ENCODE measurements at regions not wholly inside any gene's neighbourhood (a gene's known extent, or its start where the extent isn't known, plus 50 kb on each side); places are given as distances from the start of the nearest gene placed in this dataset.

- Histone ChIP-seq H3K27me3 (ENCODE audit: control insufficient read depth in 1 of 2, insufficient read depth in 2 of 2, low read length in 2 of 2) (no peaks in the 10 kb centered on the region), H3K36me3 (ENCODE audit: insufficient read depth, low read length) (no peaks in the 10 kb centered on the region), H3K4me1 (ENCODE audit: insufficient read depth, low read length) (no peaks in the 10 kb centered on the region), H3K9me3 (ENCODE audit: control insufficient read depth in 1 of 2, insufficient read depth in 1 of 2, low read length in 2 of 2) (no peaks in the 10 kb centered on the region), H3K4me3 (ENCODE audit: low read length) (no peak overlapping the region), H3K27ac (ENCODE audit: low read depth in 1 of 2, low read length in 2 of 2) (no peak overlapping the region)
- Mint-ChIP-seq H3K27ac (no peak overlapping the region), H3K9me3 (no peaks in the 10 kb centered on the region), H3K36me3 (ENCODE audit: low read depth) (no peaks in the 10 kb centered on the region), H3K27me3 (no peaks in the 10 kb centered on the region), H3K4me3 (no peak overlapping the region), H3K4me1 (ENCODE audit: low read depth) (peaks cover 7% of the 10 kb centered on the region)
- POLR2A ChIA-PET = interaction anchor here (1.1 to 1.4 kb wide), 2 partner anchors 12 to 54 kb away, joined by 6 read pairs; partner anchors contain the start of gene JAK1
- CTCF ChIA-PET = interaction anchor here (1.0 to 1.2 kb wide), 4 partner anchors 13 to 143 kb away, joined by 3 to 6 read pairs (median 4); no protein-coding TSS in a partner anchor
- intact Hi-C loops (cut with DNase I, micrococcal nuclease) = no loop called here
- DNase-seq = no peak
- TF ChIP-seq CTCF (IDR thresholded peaks at IDR 0.05) = no peak
- ATAC-seq (ENCODE audit: poor library complexity) = peak; percentile 32
Measured at GRCh38 chr1:65020774-65021173, 54.4 kb upstream of the JAK1 start.

GRCh38 chr1:65021795-65022194 is 55.4 kb upstream of the JAK1 start:
- Mint-ChIP-seq H3K36me3 (ENCODE audit: low read depth) (no peaks in the 10 kb centered on the region), H3K4me1 (ENCODE audit: low read depth) (peaks cover 7% of the 10 kb centered on the region), H3K27me3 (no peaks in the 10 kb centered on the region), H3K9me3 (no peaks in the 10 kb centered on the region), H3K4me3 (no peak overlapping the region), H3K27ac (no peak overlapping the region)
- ChIA-PET POLR2A (interaction anchor here (0.8 to 1.4 kb wide), 2 partner anchors 13 to 24 kb away, joined by 3 to 6 read pairs; no protein-coding TSS in a partner anchor), CTCF (interaction anchor here (1.2 kb wide), 2 partner anchors 53 to 145 kb away, joined by 4 read pairs; no protein-coding TSS in a partner anchor)
- intact Hi-C loops (cut with DNase I, micrococcal nuclease) = no loop called here
- ATAC-seq (ENCODE audit: poor library complexity) (no peak), DNase-seq (no peak)
- no peaks in the 10 kb centered on the region for H3K4me1 ChIP-seq (ENCODE audit: insufficient read depth, low read length)
- no peak for TF ChIP-seq CTCF (IDR thresholded peaks at IDR 0.05)
- no peaks in the 10 kb centered on the region for H3K36me3 ChIP-seq (ENCODE audit: insufficient read depth, low read length)
- no peaks in the 10 kb centered on the region for H3K27me3 ChIP-seq (ENCODE audit: control insufficient read depth in 1 of 2, insufficient read depth in 2 of 2, low read length in 2 of 2)
- H3K9me3 ChIP-seq (ENCODE audit: control insufficient read depth in 1 of 2, insufficient read depth in 1 of 2, low read length in 2 of 2) = no peaks in the 10 kb centered on the region
- no peak overlapping the region for H3K4me3 ChIP-seq (ENCODE audit: low read length)
- H3K27ac ChIP-seq (ENCODE audit: low read depth in 1 of 2, low read length in 2 of 2) = no peak overlapping the region

GRCh38 chr1:65022216-65022615 is 55.9 kb upstream of the JAK1 start:
- DNase-seq (no peak), ATAC-seq (ENCODE audit: poor library complexity) (no peak)
- Histone ChIP-seq H3K27ac (ENCODE audit: low read depth in 1 of 2, low read length in 2 of 2) (no peak overlapping the region), H3K4me1 (ENCODE audit: insufficient read depth, low read length) (no peaks in the 10 kb centered on the region), H3K27me3 (ENCODE audit: control insufficient read depth in 1 of 2, insufficient read depth in 2 of 2, low read length in 2 of 2) (no peaks in the 10 kb centered on the region), H3K9me3 (ENCODE audit: control insufficient read depth in 1 of 2, insufficient read depth in 1 of 2, low read length in 2 of 2) (no peaks in the 10 kb centered on the region), H3K4me3 (ENCODE audit: low read length) (no peak overlapping the region), H3K36me3 (ENCODE audit: insufficient read depth, low read length) (no peaks in the 10 kb centered on the region)
- intact Hi-C loops (cut with DNase I, micrococcal nuclease) = no loop called here
- Mint-ChIP-seq H3K27me3 (no peaks in the 10 kb centered on the region), H3K36me3 (ENCODE audit: low read depth) (no peaks in the 10 kb centered on the region), H3K4me3 (no peak overlapping the region), H3K4me1 (ENCODE audit: low read depth) (peaks cover 7% of the 10 kb centered on the region), H3K27ac (no peak overlapping the region), H3K9me3 (no peaks in the 10 kb centered on the region)
- no peak for TF ChIP-seq CTCF (IDR thresholded peaks at IDR 0.05)
- POLR2A ChIA-PET = interaction anchor here (0.8 kb wide), 1 partner anchor 24 kb away, joined by 3 read pairs; no protein-coding TSS in a partner anchor
- CTCF ChIA-PET = interaction anchor here (1.2 kb wide), 1 partner anchor 145 kb away, joined by 4 read pairs; no protein-coding TSS in a partner anchor

Data from CD4-positive, alpha-beta T cell (primary cell).